HCT116 (cell line): ENCODE measurements at regions not wholly inside any gene's neighbourhood (a gene's known extent, or its start where the extent isn't known, plus 50 kb on each side); places are given as distances from the start of the nearest gene placed in this dataset.

Experiments used
- ATAC-seq: fragments of 200-7000 bp; cut with Tn5 transposase; 2 replicates; pipeline ENCODE4 v1.9.1; 2020; ENCODE audit warnings: mild to moderate bottlenecking, moderate library complexity
- BruUV-seq: library from RNA; stranded (reverse); fragments of 400-500 nt; replicated peaks from 2 replicates; lab custom pipeline; 2021; lab: Mats Ljungman, UMichigan
- CTCF ChIA-PET: fragments of 300-600 bp; sonication (Branson Sonifier 250); formaldehyde crosslinking; loops from one replicate; lab custom pipeline; 2021; ENCODE audit warnings: antibody characterized with exemption; lab: Charles Lee
- POLR2A ChIA-PET: fragments of 300-600, 350-600 bp; sonication (Branson Sonifier 250); formaldehyde crosslinking; loops from one replicate; lab custom pipeline; 2021; ENCODE audit warnings: antibody characterized with exemption; lab: Charles Lee
- RAD21 ChIA-PET, 2 experiments: fragments of 300-600 bp; sonication (Branson Sonifier 250); formaldehyde crosslinking; loops; one replicate each; lab custom pipeline; 2023; ENCODE audit warnings: low total read pairs in 2 of 2; ENCODE audit not compliant: uncharacterized antibody in 2 of 2, unreplicated experiment in 2 of 2, low non-redundant PET in 1 of 2; lab: Charles Lee
- DNase-seq: peaks from one replicate; pipeline ENCODE4 v3.0.0-alpha.2; 2010; ENCODE audit warnings: low read depth, low spot score
- H2AFZ ChIP-seq: fragments of 200-600 bp; shearing (Covaris generic), sonication (generic); 2 replicates; pipeline ENCODE4 v1.6.1; 2017; ENCODE audit warnings: low read depth, mixed run types, mixed read lengths, antibody characterized with exemption, low read length; ENCODE audit not compliant: poor library complexity, severe bottlenecking
- H3K27ac ChIP-seq: 2 replicates; pipeline ENCODE4 v1.5.1; 2012; ENCODE audit warnings: low read depth, low read length
- H3K27me3 ChIP-seq: fragments of 200-600 bp; sonication (generic); 2 replicates; pipeline ENCODE4 v1.6.1; 2016; ENCODE audit warnings: mixed run types, low read length, mixed read lengths; ENCODE audit not compliant: insufficient read depth
- H3K36me3 ChIP-seq, 2 experiments: fragments of 200-500 bp in 1 of 2; fragments of 200-600 bp in 1 of 2; sonication (Bioruptor generic) in 1 of 2; sonication (generic) in 1 of 2; 2 replicates each; pipeline versions ENCODE4 v1.5.1 to v1.6.1; 2014 to 2016; ENCODE audit warnings: low read length in 2 of 2, inconsistent platforms in 1 of 2, mixed read lengths in 1 of 2, mixed run types in 1 of 2; ENCODE audit not compliant: insufficient read depth in 2 of 2, control insufficient read depth in 1 of 2
- H3K4me1 ChIP-seq, 2 experiments: fragments of 200-600 bp in 1 of 2; sonication (generic) in 1 of 2; 2 replicates each; pipeline versions ENCODE4 v1.5.1 to v1.6.1; 2012 to 2017; ENCODE audit warnings: low read length in 2 of 2, inconsistent platforms in 1 of 2, mild to moderate bottlenecking in 1 of 2, mixed read lengths in 1 of 2, mixed run types in 1 of 2, moderate library complexity in 1 of 2; ENCODE audit not compliant: insufficient read depth in 2 of 2, control insufficient read depth in 1 of 2
- H3K4me2 ChIP-seq: fragments of 200-600 bp; sonication (generic); 2 replicates; pipeline ENCODE4 v1.6.1; 2017; ENCODE audit warnings: mixed run types, low read length, mixed read lengths
- H3K4me3 ChIP-seq, 2 experiments: fragments of 200-600 bp in 1 of 2; sonication (generic) in 1 of 2; replicated peaks in 1 of 2; 2 replicates each; pipeline ENCODE4 v1.5.1; 2011 to 2016; ENCODE audit warnings: low read length in 2 of 2, control low read depth in 1 of 2, low read depth in 1 of 2, mild to moderate bottlenecking in 1 of 2, mixed read lengths in 1 of 2, mixed run types in 1 of 2
- H3K79me2 ChIP-seq: fragments of 200-600 bp; sonication (generic); 2 replicates; pipeline ENCODE4 v1.6.1; 2017; ENCODE audit warnings: mild to moderate bottlenecking, mixed run types, low read length, moderate library complexity, mixed read lengths; ENCODE audit not compliant: insufficient read depth
- H3K9ac ChIP-seq: fragments of 200-600 bp; sonication (generic); 2 replicates; pipeline ENCODE4 v1.6.1; 2016; ENCODE audit warnings: low read length, mixed read lengths
- H3K9me2 ChIP-seq: fragments of 200-600 bp; sonication (generic), shearing (Covaris generic); 2 replicates; pipeline ENCODE4 v1.6.1; 2017; ENCODE audit warnings: mixed run types, mild to moderate bottlenecking, moderate library complexity; ENCODE audit not compliant: insufficient read depth
- H3K9me3 ChIP-seq, 2 experiments: fragments of 200-500 bp in 1 of 2; fragments of 200-600 bp in 1 of 2; sonication (Bioruptor generic) in 1 of 2; sonication (generic) in 1 of 2; 2 replicates each; pipeline ENCODE4 v1.6.1; 2014 to 2017; ENCODE audit warnings: low read length in 2 of 2, mixed read lengths in 2 of 2, inconsistent platforms in 1 of 2, low read depth in 1 of 2, mild to moderate bottlenecking in 1 of 2, mixed run types in 1 of 2, moderate library complexity in 1 of 2; ENCODE audit not compliant: control insufficient read depth in 1 of 2, insufficient read depth in 1 of 2
- H4K20me1 ChIP-seq: fragments of 200-600 bp; sonication (generic), shearing (Covaris generic); 2 replicates; pipeline ENCODE4 v1.6.1; 2017; ENCODE audit warnings: mixed run types, mild to moderate bottlenecking, moderate library complexity; ENCODE audit not compliant: insufficient read depth
- CBX3 ChIP-seq: IDR thresholded peaks from 2 replicates; pipeline ENCODE4 v1.6.1; 2012; ENCODE audit warnings: low read depth
- EGR1 ChIP-seq: IDR thresholded peaks from 2 replicates; pipeline ENCODE4 v1.6.1; 2012; ENCODE audit warnings: low read depth
- ELF1 ChIP-seq: IDR thresholded peaks from 2 replicates; pipeline ENCODE4 v1.6.1; 2012; ENCODE audit warnings: low read depth, borderline replicate concordance
- EZH2 ChIP-seq: fragments of 200-600 bp; sonication (generic); IDR thresholded peaks from 2 replicates; pipeline ENCODE4 v1.6.1; 2017; ENCODE audit warnings: antibody characterized with exemption, mixed run types
- POLR2AphosphoS5 ChIP-seq: IDR thresholded peaks from 2 replicates; pipeline ENCODE4 v1.6.1; 2011; ENCODE audit warnings: mild to moderate bottlenecking, low read depth, low read length, moderate library complexity
- SP1 ChIP-seq: IDR thresholded peaks from 2 replicates; pipeline ENCODE4 v1.6.1; 2012; ENCODE audit warnings: low read depth
- YY1 ChIP-seq: IDR thresholded peaks from 2 replicates; pipeline ENCODE4 v1.6.1; 2011; ENCODE audit warnings: low read length, low read depth, moderate library complexity, mild to moderate bottlenecking; ENCODE audit not compliant: insufficient replicate concordance; ENCODE audit errors: extremely low read depth
- ZFX ChIP-seq: fragments of 450-650 bp; IDR thresholded peaks from 2 replicates; pipeline ENCODE4 v1.6.1; 2017
- intact Hi-C: fragments of 100-400 bp; cut with micrococcal nuclease; formaldehyde crosslinking; loops from 2 replicates; pipeline ENCODE4 v1.10.0; 2022
- TF ChIP-seq, protein P1 (sequence below): IDR thresholded peaks from 2 replicates; pipeline ENCODE4 v1.6.1; 2011; ENCODE audit warnings: mild to moderate bottlenecking, low read length, moderate library complexity; ENCODE audit not compliant: insufficient replicate concordance; ENCODE audit errors: extremely low read depth
- TF ChIP-seq, protein P2 (sequence below): IDR thresholded peaks from 2 replicates; pipeline ENCODE4 v1.6.1; 2012
- TF ChIP-seq, protein P3 (sequence below): IDR thresholded peaks from 2 replicates; pipeline ENCODE4 v1.6.1; 2012
- TF ChIP-seq, protein P4 (sequence below), 3 experiments: fragments of 200-600 bp in 1 of 3; sonication (generic) in 1 of 3; IDR thresholded peaks in 2 of 3; conservative IDR thresholded peaks in 1 of 3; 2 replicates each; pipeline ENCODE4 v1.5.1; 2012 to 2017; ENCODE audit warnings: low read depth in 2 of 3, low read length in 2 of 3, antibody characterized with exemption in 1 of 3, borderline replicate concordance in 1 of 3, control low read depth in 1 of 3, mild to moderate bottlenecking in 1 of 3, mixed read lengths in 1 of 3, mixed run types in 1 of 3, moderate library complexity in 1 of 3; ENCODE audit not compliant: insufficient read depth in 1 of 3

DNA sequence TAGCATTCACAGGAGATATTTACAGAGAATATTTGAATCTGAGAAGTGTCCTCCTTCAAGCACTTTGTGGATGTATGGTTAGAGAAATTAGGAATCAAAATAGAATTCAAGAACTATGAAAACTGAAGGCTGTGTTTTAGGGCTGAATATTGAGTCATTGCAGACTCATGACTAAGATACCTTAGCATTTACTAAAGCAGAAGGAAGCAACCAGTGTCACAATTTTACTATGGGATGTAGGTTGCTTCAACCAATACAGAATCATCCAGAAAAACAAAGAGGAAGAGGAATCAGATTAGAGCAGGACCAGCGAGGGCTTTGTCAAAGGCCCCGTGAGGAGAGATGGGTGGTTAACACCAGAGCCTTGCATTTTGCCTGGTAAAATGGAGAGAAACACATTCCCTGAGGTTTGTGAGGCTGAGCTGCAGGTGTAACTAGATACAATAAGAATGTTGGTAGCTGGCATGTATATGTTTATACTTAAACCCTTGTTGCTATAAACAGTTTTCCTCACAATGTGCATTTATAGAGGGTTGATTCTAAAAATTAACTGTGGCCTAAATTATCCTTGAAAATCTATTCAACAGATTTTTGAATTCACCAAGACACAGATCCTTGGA, 518.1 kb downstream of the AGTPBP1 start:
- no peaks in the 10 kb centered on the region for H3K79me2 ChIP-seq
- intact Hi-C loops: no loop called here
- no peak overlapping the region for H3K4me3 ChIP-seq
- H3K9me3 ChIP-seq: no peaks in the 10 kb centered on the region
- DNase-seq (no peak), ATAC-seq (no peak)
- ChIA-PET CTCF (no interaction called here), RAD21 (no interaction called here), POLR2A (no interaction called here)
- H3K4me2 ChIP-seq: peak overlapping the region; percentile 14; the same call in 1 of the 2 replicates
- H2AFZ ChIP-seq: no peak overlapping the region
- no peaks in the 10 kb centered on the region for H3K9me2 ChIP-seq
- peaks cover 4 to 25% of the 10 kb centered on the region in 2 experiments; a peak in 3 of 4 replicates for H3K4me1 ChIP-seq
- H3K9ac ChIP-seq: no peak overlapping the region
- H4K20me1 ChIP-seq: no peaks in the 10 kb centered on the region
- no peak overlapping the region for H3K27ac ChIP-seq
- BruUV-seq: no TSS peak
- no peaks in the 10 kb centered on the region for H3K27me3 ChIP-seq
- TF ChIP-seq, protein P1, sequence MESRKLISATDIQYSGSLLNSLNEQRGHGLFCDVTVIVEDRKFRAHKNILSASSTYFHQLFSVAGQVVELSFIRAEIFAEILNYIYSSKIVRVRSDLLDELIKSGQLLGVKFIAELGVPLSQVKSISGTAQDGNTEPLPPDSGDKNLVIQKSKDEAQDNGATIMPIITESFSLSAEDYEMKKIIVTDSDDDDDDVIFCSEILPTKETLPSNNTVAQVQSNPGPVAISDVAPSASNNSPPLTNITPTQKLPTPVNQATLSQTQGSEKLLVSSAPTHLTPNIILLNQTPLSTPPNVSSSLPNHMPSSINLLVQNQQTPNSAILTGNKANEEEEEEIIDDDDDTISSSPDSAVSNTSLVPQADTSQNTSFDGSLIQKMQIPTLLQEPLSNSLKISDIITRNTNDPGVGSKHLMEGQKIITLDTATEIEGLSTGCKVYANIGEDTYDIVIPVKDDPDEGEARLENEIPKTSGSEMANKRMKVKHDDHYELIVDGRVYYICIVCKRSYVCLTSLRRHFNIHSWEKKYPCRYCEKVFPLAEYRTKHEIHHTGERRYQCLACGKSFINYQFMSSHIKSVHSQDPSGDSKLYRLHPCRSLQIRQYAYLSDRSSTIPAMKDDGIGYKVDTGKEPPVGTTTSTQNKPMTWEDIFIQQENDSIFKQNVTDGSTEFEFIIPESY: no peak
- TF ChIP-seq ZFX: no peak
- TF ChIP-seq ELF1: no peak
- no peak for TF ChIP-seq CBX3
- TF ChIP-seq, protein P2, sequence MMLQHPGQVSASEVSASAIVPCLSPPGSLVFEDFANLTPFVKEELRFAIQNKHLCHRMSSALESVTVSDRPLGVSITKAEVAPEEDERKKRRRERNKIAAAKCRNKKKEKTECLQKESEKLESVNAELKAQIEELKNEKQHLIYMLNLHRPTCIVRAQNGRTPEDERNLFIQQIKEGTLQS: no peak
- no peak for TF ChIP-seq SP1
- TF ChIP-seq EZH2: no peak
- no peak for TF ChIP-seq EGR1
- no peak for TF ChIP-seq POLR2AphosphoS5
- TF ChIP-seq, protein P3, sequence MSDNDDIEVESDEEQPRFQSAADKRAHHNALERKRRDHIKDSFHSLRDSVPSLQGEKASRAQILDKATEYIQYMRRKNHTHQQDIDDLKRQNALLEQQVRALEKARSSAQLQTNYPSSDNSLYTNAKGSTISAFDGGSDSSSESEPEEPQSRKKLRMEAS: no peak
- TF ChIP-seq, protein P4, sequence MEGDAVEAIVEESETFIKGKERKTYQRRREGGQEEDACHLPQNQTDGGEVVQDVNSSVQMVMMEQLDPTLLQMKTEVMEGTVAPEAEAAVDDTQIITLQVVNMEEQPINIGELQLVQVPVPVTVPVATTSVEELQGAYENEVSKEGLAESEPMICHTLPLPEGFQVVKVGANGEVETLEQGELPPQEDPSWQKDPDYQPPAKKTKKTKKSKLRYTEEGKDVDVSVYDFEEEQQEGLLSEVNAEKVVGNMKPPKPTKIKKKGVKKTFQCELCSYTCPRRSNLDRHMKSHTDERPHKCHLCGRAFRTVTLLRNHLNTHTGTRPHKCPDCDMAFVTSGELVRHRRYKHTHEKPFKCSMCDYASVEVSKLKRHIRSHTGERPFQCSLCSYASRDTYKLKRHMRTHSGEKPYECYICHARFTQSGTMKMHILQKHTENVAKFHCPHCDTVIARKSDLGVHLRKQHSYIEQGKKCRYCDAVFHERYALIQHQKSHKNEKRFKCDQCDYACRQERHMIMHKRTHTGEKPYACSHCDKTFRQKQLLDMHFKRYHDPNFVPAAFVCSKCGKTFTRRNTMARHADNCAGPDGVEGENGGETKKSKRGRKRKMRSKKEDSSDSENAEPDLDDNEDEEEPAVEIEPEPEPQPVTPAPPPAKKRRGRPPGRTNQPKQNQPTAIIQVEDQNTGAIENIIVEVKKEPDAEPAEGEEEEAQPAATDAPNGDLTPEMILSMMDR (IDR thresholded peaks at IDR 0.05 in 2 of 3, conservative IDR thresholded peaks at IDR 0.05 in 1 of 3; ENCODE audit: borderline replicate concordance in 1 of 3, insufficient read depth in 1 of 3, low read depth in 2 of 3, low read length in 2 of 3): no peak
- no peak for TF ChIP-seq YY1
- no peaks in the 10 kb centered on the region for H3K36me3 ChIP-seq
